CD4-positive, alpha-beta memory T cell (primary cell): ENCODE measurements at regions not wholly inside any gene's neighbourhood (a gene's known extent, or its start where the extent isn't known, plus 50 kb on each side); places are given as distances from the start of the nearest gene placed in this dataset.
"Not testable (repeated sequence)": the region's sequence is repeated elsewhere in the genome, so short reads cannot be mapped to it uniquely, and the experiment has no call there.

Source experiments
- CTCF ChIA-PET: fragments of 350-600 bp; sonication (Branson Sonifier 250); formaldehyde crosslinking; loops from one replicate; lab custom pipeline; 2021; ENCODE audit warnings: inconsistent platforms; ENCODE audit not compliant: partially characterized antibody; lab: Charles Lee
- POLR2A ChIA-PET: fragments of 350-600 bp; sonication (Branson Sonifier 250); formaldehyde crosslinking; loops from one replicate; lab custom pipeline; 2021; ENCODE audit not compliant: partially characterized antibody; lab: Charles Lee
- DNase-seq, 5 donors: peaks; one replicate each; pipeline versions ENCODE4 v3.0.0 to v3.0.0-alpha.2; 2020 to 2022; ENCODE audit warnings: mixed read lengths in 1 of 5
- H3K27ac ChIP-seq: one replicate; pipeline ENCODE4 v1.7.0; 2013; ENCODE audit warnings: low read depth, low read length
- H3K27me3 ChIP-seq: 2 replicates; pipeline ENCODE4 v1.7.0; 2013; ENCODE audit warnings: mild to moderate bottlenecking, low read length, moderate library complexity; ENCODE audit not compliant: insufficient read depth
- H3K36me3 ChIP-seq: 2 replicates; pipeline ENCODE4 v1.7.0; 2013; ENCODE audit warnings: mild to moderate bottlenecking, low read length, moderate library complexity; ENCODE audit not compliant: insufficient read depth
- H3K4me1 ChIP-seq: 2 replicates; pipeline ENCODE4 v1.7.0; 2013; ENCODE audit warnings: mild to moderate bottlenecking, low read length, moderate library complexity; ENCODE audit not compliant: insufficient read depth
- H3K4me3 ChIP-seq, 2 donors: one replicate each; pipeline ENCODE4 v1.7.0; 2013; ENCODE audit warnings: low read length in 2 of 2, mild to moderate bottlenecking in 1 of 2
- H3K9me3 ChIP-seq, 2 donors: one replicate each; pipeline ENCODE4 v1.7.0; 2013; ENCODE audit warnings: low read length in 2 of 2, control low read depth in 1 of 2; ENCODE audit not compliant: control insufficient read depth in 1 of 2
- H3K27ac Mint-ChIP-seq, 7 donors: one replicate each; pipeline ENCODE4 v1.8.0; 2020 to 2021; ENCODE audit warnings: mixed read lengths in 7 of 7, mild to moderate bottlenecking in 6 of 7, inconsistent platforms in 3 of 7, moderate library complexity in 3 of 7
- H3K27me3 Mint-ChIP-seq, 2 donors: one replicate each; pipeline ENCODE4 v1.8.0; 2020 to 2021; ENCODE audit warnings: mixed read lengths in 2 of 2
- H3K36me3 Mint-ChIP-seq, 2 donors: one replicate each; pipeline ENCODE4 v1.8.0; 2020 to 2021; ENCODE audit warnings: mixed read lengths in 2 of 2, inconsistent platforms in 1 of 2, mild to moderate bottlenecking in 1 of 2
- H3K4me1 Mint-ChIP-seq, 4 donors: one replicate each; pipeline ENCODE4 v1.8.0; 2020 to 2021; ENCODE audit warnings: mixed read lengths in 4 of 4, mild to moderate bottlenecking in 1 of 4
- H3K4me3 Mint-ChIP-seq, 8 donors: one replicate each; pipeline ENCODE4 v1.8.0; 2020 to 2021; ENCODE audit warnings: mixed read lengths in 8 of 8, mild to moderate bottlenecking in 7 of 8, moderate library complexity in 6 of 8, inconsistent platforms in 3 of 8
- H3K9me3 Mint-ChIP-seq, 8 donors: one replicate each; pipeline ENCODE4 v1.8.0; 2020 to 2021; ENCODE audit warnings: mixed read lengths in 8 of 8, mild to moderate bottlenecking in 5 of 8, inconsistent platforms in 3 of 8, moderate library complexity in 1 of 8
- intact Hi-C: fragments of 100-400 bp; cut with micrococcal nuclease; formaldehyde crosslinking; loops from one replicate; pipeline ENCODE4 v1.15.1; 2023

DNA sequence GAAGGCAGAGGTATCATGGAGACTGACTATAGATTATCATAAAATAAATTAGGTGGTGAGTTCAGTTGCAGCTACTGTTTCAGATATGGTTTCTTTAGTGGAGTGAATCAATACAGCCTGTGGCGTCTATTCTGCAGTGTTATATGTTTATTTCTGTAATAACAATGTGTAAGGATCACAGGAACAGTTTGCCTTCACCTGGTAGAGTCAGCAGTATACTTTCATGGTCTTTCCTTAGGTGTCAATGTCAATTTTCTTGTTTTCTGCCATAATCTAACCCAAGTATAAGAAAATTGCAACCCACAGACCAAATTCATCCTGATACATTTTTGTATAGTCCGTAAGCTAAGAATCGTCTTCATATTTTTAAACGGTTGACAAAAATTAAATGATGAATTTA, 140.4 kb upstream of the ATF7IP start:
- DNase-seq: no peak
- ChIA-PET CTCF (interaction anchor here (2.0 kb wide), 1 partner anchor 13 kb away, joined by 9 read pairs; no protein-coding TSS in a partner anchor), POLR2A (no interaction called here)
- Mint-ChIP-seq H3K36me3 (peaks cover 9 to 22% of the 10 kb centered on the region in 2 donors), H3K4me1 (peaks cover 5 to 8% (median 8%) of the 10 kb centered on the region in 4 donors), H3K4me3 (no peak overlapping the region), H3K9me3 (peaks cover 2 to 19% (median 12%) of the 10 kb centered on the region in 8 donors), H3K27ac (no peak overlapping the region), H3K27me3 (peaks cover 1 to 2% of the 10 kb centered on the region in 2 donors)
- intact Hi-C loops: no loop called here
- H3K27ac ChIP-seq: no peak overlapping the region
- H3K36me3 ChIP-seq: no peaks in the 10 kb centered on the region
- no peaks in the 10 kb centered on the region for H3K27me3 ChIP-seq
- H3K9me3 ChIP-seq: peaks cover 0 to 2% of the 10 kb centered on the region in 2 donors
- H3K4me3 ChIP-seq: no peak overlapping the region
- no peaks in the 10 kb centered on the region for H3K4me1 ChIP-seq

DNA sequence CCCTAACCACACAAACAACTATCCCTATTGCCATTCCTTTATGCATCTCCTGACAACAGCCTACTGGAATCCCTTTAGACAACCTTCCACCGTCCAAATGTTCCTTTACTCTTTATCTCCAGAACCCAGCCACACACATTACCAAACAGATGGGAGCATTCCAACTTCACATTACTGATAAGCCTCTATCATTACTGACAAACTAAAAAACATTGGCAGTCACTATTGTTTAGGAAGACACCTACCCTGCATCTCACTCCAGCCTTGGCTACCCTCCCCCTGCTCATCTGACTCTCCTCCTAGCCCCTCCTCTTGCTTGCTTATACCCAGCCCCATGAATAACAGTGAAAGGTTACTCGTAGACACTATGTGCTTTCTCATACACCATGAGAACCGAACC, 130.3 kb upstream of the ATF7IP start:
- Mint-ChIP-seq H3K9me3 (peaks cover 0 to 28% (median 20%) of the 10 kb centered on the region in 8 donors), H3K36me3 (peaks cover 8 to 15% of the 10 kb centered on the region in 2 donors), H3K4me1 (peaks cover 7 to 13% (median 12%) of the 10 kb centered on the region in 4 donors)
- H3K27me3 Mint-ChIP-seq, CTCF ChIA-PET, H3K4me3 ChIP-seq, DNase-seq, H3K36me3 ChIP-seq, H3K9me3 ChIP-seq, H3K27ac Mint-ChIP-seq, H3K27me3 ChIP-seq, H3K4me3 Mint-ChIP-seq, POLR2A ChIA-PET, H3K27ac ChIP-seq: not testable (repeated sequence)
- intact Hi-C loops: loop anchor here (5.0 kb wide), 2 partner anchors 267 to 537 kb away; a partner anchor contains a TSS
- H3K4me1 ChIP-seq: peaks cover 14% of the 10 kb centered on the region

- DNase-seq, H3K27me3 Mint-ChIP-seq, H3K4me3 Mint-ChIP-seq, H3K27ac ChIP-seq, H3K27me3 ChIP-seq, POLR2A ChIA-PET, H3K4me3 ChIP-seq, H3K36me3 ChIP-seq, H3K36me3 Mint-ChIP-seq, H3K27ac Mint-ChIP-seq, H3K9me3 ChIP-seq: not testable (repeated sequence)
- intact Hi-C loops: loop anchor here (5.0 kb wide), 2 partner anchors 266 to 536 kb away; a partner anchor contains a TSS
- H3K4me1 ChIP-seq: peaks cover 19% of the 10 kb centered on the region
- CTCF ChIA-PET: interaction anchor here (1.0 to 6.9 kb wide), 9 partner anchors 15 to 480 kb away, joined by 3 to 64 read pairs (median 7); partner anchors contain the start of gene ATF7IP
- Mint-ChIP-seq H3K9me3 (peaks cover 0 to 26% (median 8%) of the 10 kb centered on the region in 8 donors), H3K4me1 (peaks cover 13 to 22% (median 18%) of the 10 kb centered on the region in 4 donors)
Measured at GRCh38 chr12:14236641-14237040, 128.8 kb upstream of the ATF7IP start.

- Histone ChIP-seq H3K27ac (no peak overlapping the region), H3K9me3 (peaks cover 0 to 6% of the 10 kb centered on the region in 2 donors), H3K36me3 (no peaks in the 10 kb centered on the region), H3K4me1 (peaks cover 19% of the 10 kb centered on the region), H3K4me3 (no peak overlapping the region), H3K27me3 (no peaks in the 10 kb centered on the region)
- H3K27ac Mint-ChIP-seq: peak overlapping the region in 3 of 7 donors; percentile 1 to 63 (median 10)
- H3K9me3 Mint-ChIP-seq: peaks cover 0 to 29% (median 4%) of the 10 kb centered on the region in 8 donors
- intact Hi-C loops: loop anchor here (1.0 to 5.0 kb wide), 8 partner anchors 127 to 534 kb away; partner anchors contain the start of gene ATF7IP
- peak overlapping the region in 3 of 8 donors; percentile 6 to 55 (median 12) for H3K4me3 Mint-ChIP-seq
- no peaks in the 10 kb centered on the region for H3K27me3 Mint-ChIP-seq
- DNase-seq: peak in 4 of 5 donors; percentile 29 to 44 (median 39)
- peaks cover 13 to 22% (median 18%) of the 10 kb centered on the region in 4 donors for H3K4me1 Mint-ChIP-seq
- ChIA-PET CTCF (interaction anchor here (0.8 to 6.9 kb wide), 49 partner anchors 9 to 983 kb away, joined by 3 to 76 read pairs (median 6); partner anchors contain the start of genes ATF7IP and RERG), POLR2A (interaction anchor here (0.9 to 4.1 kb wide), 12 partner anchors 13 to 532 kb away, joined by 3 to 33 read pairs (median 5); partner anchors contain the start of gene ATF7IP)
- H3K36me3 Mint-ChIP-seq: peaks cover 0 to 3% of the 10 kb centered on the region in 2 donors
Measured at GRCh38 chr12:14238221-14238792, 127.2 kb upstream of the ATF7IP start.

DNA sequence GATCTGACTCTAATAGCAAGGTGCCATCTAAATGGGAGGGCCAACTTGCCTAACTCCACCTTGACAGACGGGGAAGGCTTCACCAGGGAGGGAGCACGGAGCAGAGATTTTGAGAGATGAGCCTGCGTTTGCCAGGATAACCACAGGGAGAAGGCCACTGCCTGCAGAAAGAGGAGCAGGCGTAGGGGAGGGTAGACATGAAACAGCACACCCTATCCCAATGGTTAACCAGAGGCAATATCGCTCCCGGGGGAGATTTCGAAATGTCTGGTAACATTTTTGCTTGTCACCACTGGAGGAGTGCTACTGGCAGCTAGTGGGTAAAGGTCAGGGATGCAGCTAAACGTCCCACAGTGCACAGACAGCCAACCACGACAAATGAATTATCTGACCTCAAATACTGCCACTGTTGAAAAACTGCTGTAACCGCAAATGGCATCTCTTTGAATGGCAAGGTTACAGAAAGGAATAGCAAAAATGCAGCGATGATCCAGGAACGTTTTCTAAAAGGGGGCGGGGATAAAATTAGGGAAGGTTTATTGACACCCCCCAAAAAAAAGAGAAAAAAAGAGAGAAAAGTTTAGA, 126.0 kb upstream of the ATF7IP start:
- intact Hi-C loops: loop anchor here (1.0 to 5.0 kb wide), 5 partner anchors 17 to 533 kb away; a partner anchor contains a TSS
- H3K36me3 Mint-ChIP-seq: peaks cover 6 to 7% of the 10 kb centered on the region in 2 donors
- H3K4me3 ChIP-seq: peak overlapping the region in 1 of 2 donors; percentile 28
- H3K36me3 ChIP-seq: no peaks in the 10 kb centered on the region
- peaks cover 0 to 35% (median 11%) of the 10 kb centered on the region in 8 donors for H3K9me3 Mint-ChIP-seq
- H3K9me3 ChIP-seq: peaks cover 0 to 6% of the 10 kb centered on the region in 2 donors
- POLR2A ChIA-PET: interaction anchor here (0.7 to 4.1 kb wide), 10 partner anchors 12 to 532 kb away, joined by 3 to 37 read pairs (median 10); partner anchors contain the start of gene ATF7IP
- H3K27ac Mint-ChIP-seq: peak overlapping the region; percentile 44 to 93 (median 90)
- peaks cover 13 to 22% (median 18%) of the 10 kb centered on the region in 4 donors for H3K4me1 Mint-ChIP-seq
- no peaks in the 10 kb centered on the region for H3K27me3 Mint-ChIP-seq
- peaks cover 19% of the 10 kb centered on the region for H3K4me1 ChIP-seq
- peak in 2 of 5 donors; percentile 17 to 50 for DNase-seq
- H3K4me3 Mint-ChIP-seq: peak overlapping the region; percentile 73 to 91 (median 87)
- CTCF ChIA-PET: interaction anchor here (0.7 to 6.9 kb wide), 22 partner anchors 14 to 477 kb away, joined by 3 to 76 read pairs (median 8); partner anchors contain the start of gene ATF7IP
- H3K27me3 ChIP-seq: no peaks in the 10 kb centered on the region
- peak overlapping the region; percentile 25 for H3K27ac ChIP-seq

- Mint-ChIP-seq H3K27ac (peak overlapping the region; percentile 44 to 93 (median 90)), H3K4me1 (peaks cover 13 to 22% (median 18%) of the 10 kb centered on the region in 4 donors), H3K27me3 (no peaks in the 10 kb centered on the region), H3K4me3 (peak overlapping the region; percentile 73 to 91 (median 87)), H3K36me3 (peaks cover 6 to 7% of the 10 kb centered on the region in 2 donors), H3K9me3 (peaks cover 0 to 39% (median 12%) of the 10 kb centered on the region in 8 donors)
- Histone ChIP-seq H3K4me3 (peak overlapping the region in 1 of 2 donors; percentile 28), H3K27me3 (no peaks in the 10 kb centered on the region), H3K36me3 (no peaks in the 10 kb centered on the region), H3K9me3 (peaks cover 0 to 6% of the 10 kb centered on the region in 2 donors), H3K27ac (peak overlapping the region; percentile 25), H3K4me1 (peaks cover 19% of the 10 kb centered on the region)
- peak in 2 of 5 donors; percentile 16 to 48 for DNase-seq
- intact Hi-C loops: loop anchor here (1.0 to 5.0 kb wide), 5 partner anchors 16 to 532 kb away; a partner anchor contains a TSS
- ChIA-PET CTCF (interaction anchor here (0.7 to 6.9 kb wide), 15 partner anchors 13 to 476 kb away, joined by 3 to 76 read pairs (median 12); partner anchors contain the start of gene ATF7IP), POLR2A (interaction anchor here (0.7 to 4.1 kb wide), 12 partner anchors 12 to 531 kb away, joined by 3 to 37 read pairs (median 5); partner anchors contain the start of gene ATF7IP)
Measured at GRCh38 chr12:14239935-14240872, 125.3 kb upstream of the ATF7IP start.
